SU-DHL-6 (cell line): ENCODE measurements at regions not wholly inside any gene's neighbourhood (a gene's known extent, or its start where the extent isn't known, plus 50 kb on each side); places are given as distances from the start of the nearest gene placed in this dataset.

Source experiments
- H2AFZ ChIP-seq: fragments of 200-600 bp; sonication (generic); 2 replicates; pipeline ENCODE4 v1.6.1; 2014; ENCODE audit warnings: low read depth, mild to moderate bottlenecking, moderate library complexity, mixed read lengths, antibody characterized with exemption, low read length; ENCODE audit not compliant: severe bottlenecking
- H3F3A ChIP-seq: fragments of 200-600 bp; shearing (Covaris generic); 2 replicates; pipeline ENCODE4 v1.6.0; 2016; ENCODE audit warnings: antibody characterized with exemption, mild to moderate bottlenecking; ENCODE audit not compliant: insufficient read depth
- H3K27ac ChIP-seq: fragments of 200-600 bp; sonication (generic); 2 replicates; pipeline ENCODE4 v1.5.1; 2016; ENCODE audit warnings: low read depth, mild to moderate bottlenecking, low read length, moderate library complexity, mixed read lengths
- H3K27me3 ChIP-seq: fragments of 200-600 bp; sonication (generic), shearing (Covaris generic); 2 replicates; pipeline ENCODE4 v1.6.0; 2014; ENCODE audit warnings: mild to moderate bottlenecking, low read length
- H3K36me3 ChIP-seq: fragments of 200-600 bp; sonication (generic); 2 replicates; pipeline ENCODE4 v1.6.1; 2014; ENCODE audit warnings: mild to moderate bottlenecking, low read length, mixed read lengths
- H3K4me2 ChIP-seq: fragments of 300-600, 200-600 bp; shearing (Covaris generic), sonication (generic); 2 replicates; pipeline ENCODE4 v1.6.0; 2014; ENCODE audit warnings: low read length, low read depth, mild to moderate bottlenecking; ENCODE audit not compliant: poor library complexity, severe bottlenecking
- H3K4me3 ChIP-seq: fragments of 200-600 bp; sonication (generic); 2 replicates; pipeline ENCODE4 v1.5.1; 2014; ENCODE audit warnings: antibody characterized with exemption, low read length, mild to moderate bottlenecking, mixed read lengths; ENCODE audit not compliant: insufficient read depth, poor library complexity, severe bottlenecking
- H3K79me2 ChIP-seq: fragments of 200-600 bp; sonication (generic); 2 replicates; pipeline ENCODE4 v1.6.1; 2014; ENCODE audit warnings: mild to moderate bottlenecking, low read length, moderate library complexity; ENCODE audit not compliant: insufficient read depth
- H3K9ac ChIP-seq: fragments of 200-600 bp; sonication (generic); 2 replicates; pipeline ENCODE4 v1.7.0; 2014; ENCODE audit warnings: mild to moderate bottlenecking, low read length
- H3K9me2 ChIP-seq: fragments of 200-600 bp; sonication (generic); replicated peaks from 2 replicates; pipeline ENCODE4 v1.6.1; 2014; ENCODE audit warnings: low read length; ENCODE audit not compliant: insufficient read depth
- H3K9me3 ChIP-seq: fragments of 200-600 bp; sonication (generic); 2 replicates; pipeline ENCODE4 v1.6.1; 2014; ENCODE audit warnings: low read length, mixed read lengths; ENCODE audit not compliant: insufficient read depth
- H4K20me1 ChIP-seq: fragments of 200-600 bp; sonication (generic); 2 replicates; pipeline ENCODE4 v1.6.1; 2014; ENCODE audit warnings: low read depth, mild to moderate bottlenecking, antibody characterized with exemption, low read length, moderate library complexity, mixed read lengths
- CTCF ChIP-seq: fragments of 200-600 bp; sonication (generic); IDR thresholded peaks from one replicate; pipeline ENCODE4 v1.5.1; 2017; ENCODE audit warnings: antibody characterized with exemption, mild to moderate bottlenecking, low read length, moderate library complexity; ENCODE audit not compliant: insufficient read depth, poor library complexity, severe bottlenecking
- EZH2phosphoT487 ChIP-seq: fragments of 200-600 bp; sonication (generic), shearing (Covaris generic); conservative IDR thresholded peaks from 2 replicates; pipeline ENCODE4 v1.6.1; 2018; ENCODE audit warnings: mild to moderate bottlenecking, antibody characterized with exemption, low read length, moderate library complexity, mixed read lengths

GRCh38 chr6:811191-811590 is 118.3 kb upstream of the EXOC2 start:
- H3K9me3 ChIP-seq = no peaks in the 10 kb centered on the region
- no peaks in the 10 kb centered on the region for H4K20me1 ChIP-seq

GRCh38 chr6:804771-805170 is 111.8 kb upstream of the EXOC2 start:
- Histone ChIP-seq H3K27ac (no peak overlapping the region), H3K9ac (no peak overlapping the region), H3K79me2 (no peaks in the 10 kb centered on the region), H3K9me2 (no peaks in the 10 kb centered on the region), H3F3A (no peaks in the 10 kb centered on the region), H2AFZ (no peak overlapping the region), H3K4me3 (no peak overlapping the region), H3K27me3 (no peaks in the 10 kb centered on the region; the same call in 1 of the 2 replicates), H4K20me1 (no peaks in the 10 kb centered on the region), H3K9me3 (no peaks in the 10 kb centered on the region), H3K4me2 (no peak overlapping the region), H3K36me3 (no peaks in the 10 kb centered on the region)
- TF ChIP-seq CTCF = no peak
- TF ChIP-seq EZH2phosphoT487 = no peak

More at GRCh38 chr6:811191-811590, 118.3 kb upstream of the EXOC2 start:
- no peak overlapping the region for H2AFZ ChIP-seq
- H3K9ac ChIP-seq = no peak overlapping the region
- H3K27me3 ChIP-seq = no peaks in the 10 kb centered on the region
- H3K9me2 ChIP-seq = no peaks in the 10 kb centered on the region
- no peaks in the 10 kb centered on the region for H3K36me3 ChIP-seq
- TF ChIP-seq EZH2phosphoT487 (no peak), CTCF (no peak)
- no peaks in the 10 kb centered on the region for H3K79me2 ChIP-seq
- H3K4me2 ChIP-seq = no peak overlapping the region
- H3K4me3 ChIP-seq = no peak overlapping the region
- H3F3A ChIP-seq = no peaks in the 10 kb centered on the region
- no peak overlapping the region for H3K27ac ChIP-seq

DNA sequence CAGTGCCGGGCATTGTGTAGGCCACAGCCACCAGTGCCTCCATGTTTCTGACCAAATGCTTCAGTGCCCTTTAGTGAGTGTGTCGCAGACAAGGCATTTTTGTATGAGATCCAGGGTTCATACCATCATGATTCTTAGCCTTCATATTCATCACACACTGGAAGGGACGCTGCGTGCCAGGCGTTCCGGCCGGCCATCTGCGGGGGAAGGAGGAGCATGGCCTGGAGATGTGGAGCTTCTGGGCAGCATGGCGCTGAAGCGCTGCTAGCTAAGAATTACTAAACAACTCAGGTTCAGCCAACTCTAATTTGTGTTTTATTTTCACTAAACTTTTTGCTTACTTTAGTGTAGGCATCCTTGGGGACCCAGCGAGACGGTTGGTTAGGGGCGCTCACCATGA is 111.4 kb upstream of the EXOC2 start:
- H3K4me3 ChIP-seq = no peak overlapping the region
- H3K4me2 ChIP-seq = no peak overlapping the region
- no peak overlapping the region for H2AFZ ChIP-seq
- no peak overlapping the region for H3K27ac ChIP-seq
- H4K20me1 ChIP-seq = no peaks in the 10 kb centered on the region
- H3K9me3 ChIP-seq = no peaks in the 10 kb centered on the region
- no peaks in the 10 kb centered on the region for H3F3A ChIP-seq
- no peaks in the 10 kb centered on the region for H3K79me2 ChIP-seq
- no peak overlapping the region for H3K9ac ChIP-seq
- no peaks in the 10 kb centered on the region for H3K9me2 ChIP-seq
- H3K27me3 ChIP-seq = no peaks in the 10 kb centered on the region; the same call in 1 of the 2 replicates
- no peaks in the 10 kb centered on the region for H3K36me3 ChIP-seq
- TF ChIP-seq CTCF = no peak
- TF ChIP-seq EZH2phosphoT487 = no peak
